A549 (cell line): ENCODE measurements at regions not wholly inside any gene's neighbourhood (a gene's known extent, or its start where the extent isn't known, plus 50 kb on each side); places are given as distances from the start of the nearest gene placed in this dataset.

Experiments
- CTCF ChIP-seq: fragments of >200 bp; sonication (Bioruptor Twin); formaldehyde crosslinking; IDR thresholded peaks from 3 replicates; pipeline ENCODE4 v1.5.1; 2016
- EP300 ChIP-seq, 2 experiments: fragments of >200 bp; sonication (Bioruptor Twin); formaldehyde crosslinking; IDR thresholded peaks; 2 replicates in 1 of 2; 3 replicates in 1 of 2; pipeline ENCODE4 v1.6.1; 2016 to 2017
- KDM1A ChIP-seq: fragments of 200-600 bp; sonication (generic); IDR thresholded peaks from 2 replicates; pipeline ENCODE4 v1.6.1; 2016; ENCODE audit warnings: low read depth, mild to moderate bottlenecking
- NR3C1 ChIP-seq: fragments of >200 bp; sonication (Bioruptor Twin); formaldehyde crosslinking; IDR thresholded peaks from 3 replicates; pipeline ENCODE4 v1.6.1; 2017
- POLR2A ChIP-seq: IDR thresholded peaks from 2 replicates; pipeline ENCODE4 v1.6.1; 2012; ENCODE audit warnings: mild to moderate bottlenecking, low read length
- RFX5 ChIP-seq: fragments of 450-650 bp; IDR thresholded peaks from 2 replicates; pipeline ENCODE4 v1.7.1; 2014; ENCODE audit warnings: antibody characterized with exemption, mild to moderate bottlenecking, moderate library complexity

DNA sequence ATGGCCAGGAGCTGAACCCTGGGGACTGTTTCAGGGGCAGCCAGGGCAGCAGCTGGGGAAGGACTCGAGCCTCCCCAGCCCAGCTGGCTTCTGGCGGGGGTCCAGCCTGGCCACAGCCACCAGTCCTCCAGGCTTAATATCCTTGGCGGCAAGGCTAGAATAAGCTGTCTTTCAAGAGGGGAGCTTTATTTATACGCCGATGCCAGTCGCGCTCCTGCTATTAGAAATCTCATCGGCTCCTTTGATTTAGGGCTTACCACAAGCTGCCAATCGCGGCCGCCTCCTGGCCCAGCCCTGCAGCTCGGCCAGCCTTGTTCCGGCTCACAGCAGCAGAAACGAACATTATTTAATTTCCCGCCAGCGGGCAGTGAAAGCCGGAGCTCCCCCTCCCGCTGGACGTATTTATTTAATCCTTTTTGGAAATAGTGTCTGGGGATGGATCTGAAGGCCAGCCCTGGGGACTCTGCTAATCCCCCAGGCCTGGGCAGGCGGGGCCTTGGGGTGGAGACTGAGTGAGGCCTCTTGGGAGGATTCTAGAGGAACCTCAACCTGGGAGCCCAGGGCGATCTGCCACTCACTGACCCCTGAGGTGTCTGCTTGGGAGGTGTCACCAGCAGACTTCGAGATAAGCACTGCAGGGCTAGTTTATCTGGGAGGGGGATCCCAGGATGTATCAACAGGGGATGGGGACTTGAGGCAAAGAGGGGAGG is 363.1 kb downstream of the MN1 start:
- TF ChIP-seq CTCF, result no peak
- no peak for TF ChIP-seq EP300 (IDR thresholded peaks at IDR 0.05)
- no peak for TF ChIP-seq KDM1A
- no peak for TF ChIP-seq POLR2A
- TF ChIP-seq NR3C1, result no peak
- no peak for TF ChIP-seq RFX5
